Gastroesophageal sphincter (tissue), 4 donors: ENCODE measurements at regions not wholly inside any gene's neighbourhood (a gene's known extent, or its start where the extent isn't known, plus 50 kb on each side); places are given as distances from the start of the nearest gene placed in this dataset.

Source experiments
- ATAC-seq: fragments of 150-250 bp; one replicate; pipeline ENCODE4 v1.9.1; 2016; ENCODE audit warnings: mild to moderate bottlenecking, moderate library complexity
- H3K27ac ChIP-seq, 4 donors: fragments of 200-600 bp; sonication (generic) in 3 of 4; 1 replicate in 3 of 4; 2 replicates in 1 of 4; pipeline ENCODE4 v1.5.1; 2016 to 2019
- H3K27me3 ChIP-seq: fragments of 200-600 bp; sonication (generic); one replicate; pipeline ENCODE4 v1.5.1; 2019
- H3K36me3 ChIP-seq, 2 donors: fragments of 200-600 bp; sonication (generic); one replicate each; pipeline ENCODE4 v1.5.1; 2019; ENCODE audit warnings: control low read depth in 1 of 2
- H3K4me1 ChIP-seq, 3 donors: fragments of 200-600 bp; sonication (generic); 1 replicate in 2 of 3; 2 replicates in 1 of 3; pipeline ENCODE4 v1.5.1; 2016 to 2019; ENCODE audit warnings: control low read depth in 2 of 3
- H3K4me3 ChIP-seq, 2 donors: fragments of 200-600 bp; sonication (generic); one replicate each; pipeline ENCODE4 v1.5.1; 2019; ENCODE audit warnings: mild to moderate bottlenecking in 1 of 2, moderate library complexity in 1 of 2
- H3K9me3 ChIP-seq, 3 donors: fragments of 200-600 bp; sonication (generic); one replicate each; pipeline ENCODE4 v1.5.1; 2017 to 2019; ENCODE audit warnings: control low read depth in 2 of 3
- EP300 ChIP-seq: sonication (generic); formaldehyde crosslinking; IDR thresholded peaks from one replicate; pipeline ENCODE4 v1.6.1; 2017; ENCODE audit warnings: antibody characterized with exemption, mild to moderate bottlenecking
- POLR2A ChIP-seq, 2 donors: fragments of 450-650 bp; IDR thresholded peaks; one replicate each; pipeline ENCODE4 v1.6.1; 2017; ENCODE audit warnings: antibody characterized with exemption in 2 of 2, mild to moderate bottlenecking in 2 of 2, moderate library complexity in 1 of 2
- POLR2AphosphoS5 ChIP-seq: sonication (generic); formaldehyde crosslinking; IDR thresholded peaks from one replicate; pipeline ENCODE4 v1.6.1; 2017; ENCODE audit warnings: antibody characterized with exemption
- WGBS, 2 donors: methylation state at CpG; one replicate each; pipeline ENCODE4 v1.1.5; 2018; ENCODE audit warnings: low coverage in 1 of 2; 5-methylcytosine and 5-hydroxymethylcytosine counted together
- small RNA-seq, 4 donors: library from RNA; depleted of rRNA; stranded (forward); fragments of <200 nt; gene quantifications; one replicate each; pipeline ENCODE3, GENCODE V24; 2016
- TF ChIP-seq, protein P1 (sequence below), 4 experiments: fragments of 200-600 bp in 2 of 4; fragments of 450-650 bp in 2 of 4; sonication (generic) in 1 of 4; IDR thresholded peaks; one replicate each; pipeline ENCODE4 v1.5.1; 2017 to 2019; ENCODE audit warnings: antibody characterized with exemption in 4 of 4, mild to moderate bottlenecking in 2 of 4, moderate library complexity in 2 of 4

DNA sequence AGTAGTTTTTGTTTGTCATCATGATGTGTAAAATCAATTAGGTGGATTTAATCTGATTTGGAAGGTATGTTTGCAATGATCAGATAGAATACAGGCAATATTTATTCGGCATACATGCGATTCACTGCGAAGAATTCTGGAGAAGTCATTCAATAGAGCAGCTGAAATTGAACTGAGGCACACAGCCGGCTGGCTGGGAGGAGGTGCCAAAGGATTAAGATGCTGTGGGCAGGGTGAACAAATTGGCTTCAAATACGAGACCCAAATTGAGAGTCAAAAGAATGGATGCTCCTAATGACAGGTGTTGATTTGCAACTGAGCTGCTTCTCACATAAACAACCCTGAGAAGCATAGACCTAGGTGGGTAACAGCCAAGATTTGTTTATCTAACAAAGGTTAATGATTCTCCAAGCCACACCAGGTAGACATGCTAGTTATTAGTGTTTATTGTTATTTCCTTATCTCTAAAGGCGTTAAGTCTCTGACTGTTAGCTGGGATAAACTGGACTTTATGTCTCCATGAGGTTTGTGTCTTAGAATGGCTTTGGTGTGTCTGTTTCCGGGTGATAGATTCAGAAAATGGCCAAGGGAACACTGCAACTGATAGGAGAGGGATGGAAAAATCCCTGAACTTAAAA, 55.3 kb upstream of the CLINT1 start:
- Histone ChIP-seq H3K9me3 (no peaks in the 10 kb centered on the region), H3K27me3 (no peaks in the 10 kb centered on the region), H3K27ac (no peak overlapping the region), H3K4me3 (no peak overlapping the region), H3K36me3 (no peaks in the 10 kb centered on the region), H3K4me1 (peaks cover 3 to 20% (median 16%) of the 10 kb centered on the region in 3 donors)
- ATAC-seq: no peak
- TF ChIP-seq EP300 (no peak), POLR2A (IDR thresholded peaks at IDR 0.05) (no peak), POLR2AphosphoS5 (no peak)
- TF ChIP-seq, protein P1, sequence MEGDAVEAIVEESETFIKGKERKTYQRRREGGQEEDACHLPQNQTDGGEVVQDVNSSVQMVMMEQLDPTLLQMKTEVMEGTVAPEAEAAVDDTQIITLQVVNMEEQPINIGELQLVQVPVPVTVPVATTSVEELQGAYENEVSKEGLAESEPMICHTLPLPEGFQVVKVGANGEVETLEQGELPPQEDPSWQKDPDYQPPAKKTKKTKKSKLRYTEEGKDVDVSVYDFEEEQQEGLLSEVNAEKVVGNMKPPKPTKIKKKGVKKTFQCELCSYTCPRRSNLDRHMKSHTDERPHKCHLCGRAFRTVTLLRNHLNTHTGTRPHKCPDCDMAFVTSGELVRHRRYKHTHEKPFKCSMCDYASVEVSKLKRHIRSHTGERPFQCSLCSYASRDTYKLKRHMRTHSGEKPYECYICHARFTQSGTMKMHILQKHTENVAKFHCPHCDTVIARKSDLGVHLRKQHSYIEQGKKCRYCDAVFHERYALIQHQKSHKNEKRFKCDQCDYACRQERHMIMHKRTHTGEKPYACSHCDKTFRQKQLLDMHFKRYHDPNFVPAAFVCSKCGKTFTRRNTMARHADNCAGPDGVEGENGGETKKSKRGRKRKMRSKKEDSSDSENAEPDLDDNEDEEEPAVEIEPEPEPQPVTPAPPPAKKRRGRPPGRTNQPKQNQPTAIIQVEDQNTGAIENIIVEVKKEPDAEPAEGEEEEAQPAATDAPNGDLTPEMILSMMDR (IDR thresholded peaks at IDR 0.05): no peak
- WGBS, 2 donors: 74 to 84% methylated on average over 4 to 7 of the region's 7 CpGs

DNA sequence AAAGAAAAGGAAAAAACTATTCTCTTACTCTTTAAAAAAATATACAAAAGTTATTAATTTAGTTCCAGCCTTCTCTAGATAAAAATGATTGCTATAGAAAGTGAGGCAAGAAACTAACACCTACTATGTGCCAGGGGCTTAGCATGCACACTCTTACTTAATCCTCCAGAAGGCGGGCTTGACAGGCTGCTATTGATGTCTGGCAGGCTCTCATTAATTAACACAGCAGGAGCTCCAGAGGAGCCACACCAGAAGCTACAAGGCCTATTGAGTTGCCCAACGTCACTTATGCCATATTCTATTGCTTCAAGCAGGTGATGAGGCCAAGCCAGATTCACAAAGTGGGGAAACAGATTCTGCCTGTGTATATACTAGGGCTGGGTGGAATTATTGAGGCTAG, 54.6 kb upstream of the CLINT1 start:
- no peak for ATAC-seq
- Histone ChIP-seq H3K36me3 (no peaks in the 10 kb centered on the region), H3K9me3 (no peaks in the 10 kb centered on the region), H3K27me3 (no peaks in the 10 kb centered on the region), H3K4me1 (peaks cover 3 to 20% (median 12%) of the 10 kb centered on the region in 3 donors), H3K27ac (no peak overlapping the region), H3K4me3 (no peak overlapping the region)
- TF ChIP-seq, protein P1 (IDR thresholded peaks at IDR 0.05): no peak
- TF ChIP-seq POLR2AphosphoS5 (no peak), POLR2A (IDR thresholded peaks at IDR 0.05) (no peak), EP300 (no peak)
- WGBS, 2 donors: 80 to 82% methylated on average over 1 to 2 of the region's 2 CpGs

DNA sequence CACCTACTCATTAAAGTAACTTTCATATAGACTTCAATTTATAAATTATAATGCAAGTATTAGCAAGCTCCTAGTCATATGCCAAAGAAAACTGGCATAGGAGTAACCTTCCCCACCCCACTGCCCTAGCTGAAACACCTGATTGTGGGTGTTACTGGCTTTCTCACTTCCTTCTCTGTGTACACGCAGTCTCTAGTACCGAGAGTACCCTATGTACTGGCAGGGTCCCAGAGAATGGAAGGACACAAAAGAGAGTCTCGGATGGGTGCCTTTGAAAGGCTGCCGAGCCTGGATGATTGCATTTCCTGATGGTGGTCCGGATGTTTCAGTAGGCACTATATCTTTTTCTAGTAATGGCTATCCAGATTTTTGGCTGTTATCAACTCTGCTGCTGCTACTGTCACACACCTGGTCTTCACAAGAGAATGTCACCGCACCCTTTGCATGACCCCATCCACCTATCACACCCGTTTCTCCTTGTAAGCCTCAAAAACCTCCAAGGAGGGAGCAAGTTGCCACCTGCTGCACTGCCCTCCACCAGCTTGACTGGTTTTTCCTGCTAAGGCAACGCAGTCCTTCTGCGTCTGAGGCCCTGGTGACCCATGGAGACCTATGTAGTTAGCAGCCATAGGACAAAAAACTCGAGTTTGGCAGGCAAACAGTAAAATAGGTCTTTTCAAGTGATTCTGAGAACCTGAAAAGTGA, 53.8 kb upstream of the CLINT1 start:
- H3K4me1 ChIP-seq: peaks cover 3 to 19% (median 6%) of the 10 kb centered on the region in 3 donors
- no peaks in the 10 kb centered on the region for H3K9me3 ChIP-seq
- TF ChIP-seq, protein P1 (IDR thresholded peaks at IDR 0.05): no peak
- TF ChIP-seq POLR2A (IDR thresholded peaks at IDR 0.05) (no peak), POLR2AphosphoS5 (no peak), EP300 (no peak)
- no peaks in the 10 kb centered on the region for H3K27me3 ChIP-seq
- H3K4me3 ChIP-seq: no peak overlapping the region
- ATAC-seq: no peak
- no peak overlapping the region for H3K27ac ChIP-seq
- H3K36me3 ChIP-seq: no peaks in the 10 kb centered on the region
- WGBS, 2 donors: 76 to 83% methylated on average over 8 to 9 of the region's 10 CpGs

DNA sequence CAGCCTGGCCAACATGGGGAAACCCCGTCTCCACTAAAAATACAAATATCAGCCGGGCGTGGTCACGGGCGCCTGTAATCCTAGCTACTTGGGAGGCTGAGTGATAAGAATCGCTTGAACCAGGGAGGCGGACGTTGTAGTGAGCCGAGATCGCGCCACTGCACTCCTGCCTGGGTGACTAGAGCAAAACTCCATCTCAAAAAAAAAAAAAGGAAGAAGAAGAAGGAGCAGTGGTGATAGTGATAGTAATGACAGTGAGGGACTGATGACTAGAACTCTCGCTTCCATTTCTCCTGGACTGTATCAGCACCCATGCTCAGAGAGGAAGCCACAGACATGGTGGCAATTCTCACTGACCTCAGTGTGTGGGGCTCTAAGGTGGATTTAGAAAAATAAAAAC, 52.6 kb upstream of the CLINT1 start:
- no peaks in the 10 kb centered on the region for H3K9me3 ChIP-seq
- 94 to 100% methylated on average over 4 to 5 of the region's 12 CpGs for WGBS, 2 donors
- TF ChIP-seq POLR2A (IDR thresholded peaks at IDR 0.05) (no peak), POLR2AphosphoS5 (no peak), EP300 (no peak)
- TF ChIP-seq, protein P1 (IDR thresholded peaks at IDR 0.05): no peak
- peaks cover 3 to 14% (median 6%) of the 10 kb centered on the region in 3 donors for H3K4me1 ChIP-seq
- no peak overlapping the region for H3K27ac ChIP-seq
- no peak for ATAC-seq
- no peak overlapping the region for H3K4me3 ChIP-seq
- H3K27me3 ChIP-seq: no peaks in the 10 kb centered on the region
- no peaks in the 10 kb centered on the region for H3K36me3 ChIP-seq

Small RNA genes in the stretch of these regions (small RNA-seq; reads per million reads assigned to genes)
- gene AC091979.2 (0 reads per million in 4 donors), gene RNU2-48P (0 to 0.27 (median 0.13) reads per million in 4 donors)
